ENCODE measurements at regions not wholly inside any gene's neighbourhood (a gene's known extent, or its start where the extent isn't known, plus 50 kb on each side); places are given as distances from the start of the nearest gene placed in this dataset.

DNA sequence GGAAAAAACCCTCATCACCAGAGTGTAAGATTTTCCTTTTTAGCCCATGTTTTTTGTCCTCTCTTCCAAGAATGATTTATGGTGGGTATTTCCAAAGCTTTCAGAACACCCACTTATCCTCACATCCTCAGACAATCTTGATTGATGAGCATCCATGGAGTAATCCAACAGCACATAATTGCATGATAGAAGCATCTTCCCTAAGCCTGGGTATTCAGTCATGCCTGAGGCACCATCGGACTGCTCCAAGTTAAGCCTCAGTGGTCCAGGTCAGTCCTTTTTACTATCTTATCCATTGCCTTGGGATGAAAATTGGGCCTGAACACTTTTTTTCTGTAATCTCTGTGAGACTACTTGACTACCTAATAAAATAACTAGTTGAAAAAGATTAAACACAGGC, 676.0 kb upstream of the SEMA6D start:
- TF ChIP-seq, protein P1, sequence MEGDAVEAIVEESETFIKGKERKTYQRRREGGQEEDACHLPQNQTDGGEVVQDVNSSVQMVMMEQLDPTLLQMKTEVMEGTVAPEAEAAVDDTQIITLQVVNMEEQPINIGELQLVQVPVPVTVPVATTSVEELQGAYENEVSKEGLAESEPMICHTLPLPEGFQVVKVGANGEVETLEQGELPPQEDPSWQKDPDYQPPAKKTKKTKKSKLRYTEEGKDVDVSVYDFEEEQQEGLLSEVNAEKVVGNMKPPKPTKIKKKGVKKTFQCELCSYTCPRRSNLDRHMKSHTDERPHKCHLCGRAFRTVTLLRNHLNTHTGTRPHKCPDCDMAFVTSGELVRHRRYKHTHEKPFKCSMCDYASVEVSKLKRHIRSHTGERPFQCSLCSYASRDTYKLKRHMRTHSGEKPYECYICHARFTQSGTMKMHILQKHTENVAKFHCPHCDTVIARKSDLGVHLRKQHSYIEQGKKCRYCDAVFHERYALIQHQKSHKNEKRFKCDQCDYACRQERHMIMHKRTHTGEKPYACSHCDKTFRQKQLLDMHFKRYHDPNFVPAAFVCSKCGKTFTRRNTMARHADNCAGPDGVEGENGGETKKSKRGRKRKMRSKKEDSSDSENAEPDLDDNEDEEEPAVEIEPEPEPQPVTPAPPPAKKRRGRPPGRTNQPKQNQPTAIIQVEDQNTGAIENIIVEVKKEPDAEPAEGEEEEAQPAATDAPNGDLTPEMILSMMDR (IDR thresholded peaks at IDR 0.05; ENCODE audit: low read depth, low read length, poor library complexity, severe bottlenecking), result no peak
- no peak for TF ChIP-seq EZH2phosphoT487 (IDR thresholded peaks at IDR 0.05; ENCODE audit: borderline replicate concordance, low read length)
